Uterus (tissue), 2 donors: ENCODE measurements at regions not wholly inside any gene's neighbourhood (a gene's known extent, or its start where the extent isn't known, plus 50 kb on each side); places are given as distances from the start of the nearest gene placed in this dataset.

Experiments used
- POLR2A ChIP-seq, 2 donors: fragments of 450-650 bp; IDR thresholded peaks; one replicate each; pipeline ENCODE4 v1.6.1; 2016; ENCODE audit warnings: antibody characterized with exemption in 2 of 2, mild to moderate bottlenecking in 1 of 2, moderate library complexity in 1 of 2
- TF ChIP-seq, protein P1 (sequence below), 4 experiments: fragments of 200-600 bp in 2 of 4; fragments of 450-650 bp in 2 of 4; sonication (generic) in 2 of 4; IDR thresholded peaks; one replicate each; pipeline ENCODE4 v1.5.1; 2016 to 2019; ENCODE audit warnings: antibody characterized with exemption in 4 of 4, mild to moderate bottlenecking in 2 of 4, moderate library complexity in 1 of 4

DNA sequence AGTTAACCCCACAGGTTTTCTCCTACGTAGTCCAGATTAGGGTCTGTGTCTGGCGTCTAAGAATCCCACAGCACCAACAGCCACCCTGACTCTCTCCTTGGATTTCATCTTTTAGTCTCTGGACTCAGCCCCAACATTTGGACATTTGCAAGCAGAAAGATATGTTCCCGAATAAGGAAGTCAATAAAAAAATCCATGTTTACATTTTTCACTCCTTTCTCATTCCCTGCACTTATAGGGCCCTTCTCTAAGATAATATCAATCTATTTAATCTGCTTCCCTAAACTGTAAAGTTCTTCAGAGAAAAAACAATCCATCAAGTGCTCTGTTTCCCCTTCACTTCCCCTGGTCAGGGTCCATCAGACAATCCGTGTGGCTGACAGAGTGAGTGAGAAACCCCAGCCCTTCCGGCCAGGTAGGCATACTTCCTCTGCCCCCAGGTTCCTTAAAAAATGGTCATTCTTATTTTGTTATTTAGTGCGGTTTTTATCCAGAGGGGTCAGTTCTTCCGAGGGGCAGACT is 105.9 kb upstream of the CDC42BPA start:
- TF ChIP-seq, protein P1, sequence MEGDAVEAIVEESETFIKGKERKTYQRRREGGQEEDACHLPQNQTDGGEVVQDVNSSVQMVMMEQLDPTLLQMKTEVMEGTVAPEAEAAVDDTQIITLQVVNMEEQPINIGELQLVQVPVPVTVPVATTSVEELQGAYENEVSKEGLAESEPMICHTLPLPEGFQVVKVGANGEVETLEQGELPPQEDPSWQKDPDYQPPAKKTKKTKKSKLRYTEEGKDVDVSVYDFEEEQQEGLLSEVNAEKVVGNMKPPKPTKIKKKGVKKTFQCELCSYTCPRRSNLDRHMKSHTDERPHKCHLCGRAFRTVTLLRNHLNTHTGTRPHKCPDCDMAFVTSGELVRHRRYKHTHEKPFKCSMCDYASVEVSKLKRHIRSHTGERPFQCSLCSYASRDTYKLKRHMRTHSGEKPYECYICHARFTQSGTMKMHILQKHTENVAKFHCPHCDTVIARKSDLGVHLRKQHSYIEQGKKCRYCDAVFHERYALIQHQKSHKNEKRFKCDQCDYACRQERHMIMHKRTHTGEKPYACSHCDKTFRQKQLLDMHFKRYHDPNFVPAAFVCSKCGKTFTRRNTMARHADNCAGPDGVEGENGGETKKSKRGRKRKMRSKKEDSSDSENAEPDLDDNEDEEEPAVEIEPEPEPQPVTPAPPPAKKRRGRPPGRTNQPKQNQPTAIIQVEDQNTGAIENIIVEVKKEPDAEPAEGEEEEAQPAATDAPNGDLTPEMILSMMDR (IDR thresholded peaks at IDR 0.05): no peak
- TF ChIP-seq POLR2A (IDR thresholded peaks at IDR 0.05): no peak
